Stomach (tissue), 4 donors: ENCODE measurements at regions not wholly inside any gene's neighbourhood (a gene's known extent, or its start where the extent isn't known, plus 50 kb on each side); places are given as distances from the start of the nearest gene placed in this dataset.

ENCODE experiments used
- EP300 ChIP-seq: sonication (generic); formaldehyde crosslinking; IDR thresholded peaks from one replicate; pipeline ENCODE4 v1.6.1; 2017; ENCODE audit warnings: antibody characterized with exemption
- POLR2A ChIP-seq, 4 donors: fragments of 450-650 bp; IDR thresholded peaks; one replicate each; pipeline ENCODE4 v1.6.1; 2016; ENCODE audit warnings: antibody characterized with exemption in 4 of 4, control low read depth in 2 of 4, mild to moderate bottlenecking in 1 of 4, moderate library complexity in 1 of 4

- no peak for TF ChIP-seq EP300
- no peak for TF ChIP-seq POLR2A (IDR thresholded peaks at IDR 0.05)
Measured at GRCh38 chr9:30356221-30356620, 2028.2 kb upstream of the ACO1 start.
